DMS79 (cell line): ENCODE measurements at regions not wholly inside any gene's neighbourhood (a gene's known extent, or its start where the extent isn't known, plus 50 kb on each side); places are given as distances from the start of the nearest gene placed in this dataset.
"Not testable (repeated sequence)": the region's sequence is repeated elsewhere in the genome, so short reads cannot be mapped to it uniquely, and the experiment has no call there.

Experiments
- DNase-seq: peaks from one replicate; lab custom pipeline; 2025; lab: John Stamatoyannopoulos, UW

DNA sequence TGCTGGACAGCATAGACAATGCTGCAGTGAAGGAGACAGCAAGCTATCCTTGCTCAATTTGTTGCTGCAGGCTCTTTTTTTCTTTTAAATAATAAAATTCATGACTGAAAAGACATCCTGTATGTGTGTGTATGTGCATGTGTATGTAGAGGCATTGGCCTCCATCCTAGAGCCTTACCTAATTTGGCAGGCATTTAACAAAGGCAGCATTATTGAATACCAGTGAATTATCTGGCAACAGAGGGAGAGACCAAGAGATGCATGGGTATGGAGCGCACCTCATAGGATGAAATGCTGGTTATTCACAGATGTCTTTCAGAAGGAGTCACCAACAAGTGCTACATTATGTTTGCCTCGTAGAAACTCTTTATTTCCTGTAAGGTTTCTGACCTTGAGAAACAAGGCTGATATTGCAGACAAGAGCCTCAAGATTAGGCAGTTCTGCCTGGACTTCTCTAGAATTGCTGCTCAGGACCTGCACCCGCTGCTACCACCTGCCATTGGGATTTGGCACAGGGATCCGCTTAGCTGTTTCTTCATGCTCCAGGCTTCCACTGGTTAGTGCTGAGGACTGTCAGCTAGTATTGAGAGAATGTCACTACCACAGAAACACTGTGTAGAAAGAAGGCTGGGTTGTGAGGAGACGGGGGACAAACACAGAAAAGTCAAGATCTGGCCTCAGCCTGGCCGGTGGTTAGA is 247.7 kb upstream of the RFX3 start:
- DNase-seq, result no peak

DNA sequence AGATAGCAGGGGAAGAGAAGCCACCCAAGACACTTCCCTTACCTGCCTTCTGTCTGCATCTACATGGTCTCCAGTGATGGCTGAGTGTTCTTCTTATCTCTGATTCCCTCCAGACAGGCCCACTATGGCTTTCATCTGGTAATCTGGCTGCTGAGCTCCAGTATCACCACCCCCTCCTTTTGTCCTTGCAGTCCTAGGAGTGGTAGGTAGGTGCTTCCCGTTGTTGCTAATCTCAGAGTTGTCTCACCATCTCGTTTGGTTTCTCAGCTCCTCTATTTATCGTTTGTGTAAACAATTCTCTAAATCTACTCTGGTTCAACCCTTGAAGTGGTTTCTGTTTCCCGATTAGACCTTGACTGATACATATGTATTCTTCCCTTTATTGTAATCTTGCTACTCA is 243.8 kb upstream of the RFX3 start:
- no peak for DNase-seq

DNA sequence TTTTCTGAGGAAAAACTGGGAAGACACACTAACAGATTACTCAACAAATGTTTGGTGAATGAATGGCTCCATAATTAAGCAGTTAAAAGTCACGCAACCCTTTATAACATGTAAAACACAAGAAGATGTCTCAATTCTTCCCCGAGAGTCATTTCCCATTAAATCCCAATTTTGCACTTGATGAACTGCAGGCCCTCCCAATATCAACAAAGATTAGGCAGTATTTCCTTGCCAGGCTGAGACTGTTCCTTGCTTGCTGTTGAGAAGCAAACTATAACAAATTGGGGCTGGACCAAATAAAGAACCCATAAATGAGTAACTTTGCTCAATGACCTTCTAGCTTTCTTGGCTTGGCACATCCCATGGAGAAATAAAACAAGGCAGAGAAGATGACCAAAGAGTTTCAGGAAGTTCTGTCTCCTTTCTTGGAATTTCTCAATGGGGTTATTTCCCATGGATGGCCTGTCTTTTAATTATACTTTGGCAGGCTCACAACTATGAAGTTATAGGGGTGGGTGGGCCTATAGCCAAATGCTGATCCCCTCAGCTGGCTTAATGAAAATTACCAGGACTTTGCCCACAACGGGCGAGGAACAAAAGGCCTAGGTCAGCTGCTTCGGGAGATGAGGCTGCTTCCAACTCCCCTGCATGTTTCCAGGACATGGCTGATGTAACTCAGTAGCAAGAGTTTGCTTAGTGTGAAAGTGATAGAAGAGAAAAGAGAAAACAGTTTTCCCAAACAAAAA is 243.1 kb upstream of the RFX3 start:
- DNase-seq, result no peak

DNA sequence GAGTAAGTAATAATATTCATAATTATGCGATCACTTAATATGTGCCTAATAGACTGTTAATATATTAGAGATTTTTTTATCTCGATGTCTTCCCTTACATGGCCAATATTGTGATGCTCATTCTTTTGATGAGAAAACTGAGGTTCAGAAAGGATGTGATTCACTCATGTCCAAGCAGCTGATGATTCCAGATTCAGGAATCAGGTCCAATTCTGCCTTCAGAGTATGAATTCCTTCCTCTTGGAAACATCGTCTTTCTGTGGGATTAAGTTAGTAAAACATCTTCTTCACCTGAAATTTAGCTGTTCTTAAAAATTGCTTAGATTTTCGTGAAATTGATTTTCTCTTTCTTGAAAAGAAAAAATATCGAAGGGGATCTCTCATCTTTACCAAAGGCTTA is 242.5 kb upstream of the RFX3 start:
- no peak for DNase-seq

DNA sequence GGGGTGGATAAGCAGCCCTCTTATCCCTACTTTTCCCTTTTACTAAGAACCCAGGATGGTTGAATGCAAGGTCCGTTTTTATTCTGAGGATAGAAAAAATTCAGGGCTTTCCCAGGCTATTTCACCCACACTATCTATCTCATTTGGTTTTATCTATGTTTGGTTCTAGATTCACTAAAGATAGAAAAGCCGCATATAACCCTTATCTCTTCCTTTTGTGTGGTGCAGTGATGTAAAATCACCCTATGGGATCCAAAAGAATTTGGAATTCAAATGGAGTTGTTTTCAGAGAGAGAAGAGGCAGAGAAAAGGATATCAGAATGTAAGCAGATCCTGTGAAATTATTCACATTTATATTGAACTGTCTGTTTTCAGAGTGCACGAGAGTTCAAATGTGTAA is 236.3 kb upstream of the RFX3 start:
- no peak for DNase-seq

DNA sequence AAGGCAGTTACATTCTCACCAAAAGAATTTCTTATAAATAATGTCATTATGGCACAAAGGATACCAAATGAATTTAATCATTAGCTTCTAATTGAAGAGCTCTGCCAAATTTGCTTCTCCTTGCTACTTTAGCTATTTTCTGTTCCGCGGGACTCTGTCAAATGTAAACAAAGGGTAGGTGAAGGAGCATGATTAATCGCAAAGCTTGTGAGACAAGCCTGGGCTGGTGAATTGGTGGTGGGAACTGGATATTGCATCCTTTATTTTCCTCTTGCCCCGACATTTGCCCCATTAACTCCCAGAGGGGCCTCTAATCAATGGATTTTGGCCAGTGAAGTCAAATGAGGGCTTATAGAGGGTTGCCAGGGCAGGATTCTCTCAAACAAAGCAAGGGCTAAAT is 234.2 kb upstream of the RFX3 start:
- peak; percentile 1 for DNase-seq

DNA sequence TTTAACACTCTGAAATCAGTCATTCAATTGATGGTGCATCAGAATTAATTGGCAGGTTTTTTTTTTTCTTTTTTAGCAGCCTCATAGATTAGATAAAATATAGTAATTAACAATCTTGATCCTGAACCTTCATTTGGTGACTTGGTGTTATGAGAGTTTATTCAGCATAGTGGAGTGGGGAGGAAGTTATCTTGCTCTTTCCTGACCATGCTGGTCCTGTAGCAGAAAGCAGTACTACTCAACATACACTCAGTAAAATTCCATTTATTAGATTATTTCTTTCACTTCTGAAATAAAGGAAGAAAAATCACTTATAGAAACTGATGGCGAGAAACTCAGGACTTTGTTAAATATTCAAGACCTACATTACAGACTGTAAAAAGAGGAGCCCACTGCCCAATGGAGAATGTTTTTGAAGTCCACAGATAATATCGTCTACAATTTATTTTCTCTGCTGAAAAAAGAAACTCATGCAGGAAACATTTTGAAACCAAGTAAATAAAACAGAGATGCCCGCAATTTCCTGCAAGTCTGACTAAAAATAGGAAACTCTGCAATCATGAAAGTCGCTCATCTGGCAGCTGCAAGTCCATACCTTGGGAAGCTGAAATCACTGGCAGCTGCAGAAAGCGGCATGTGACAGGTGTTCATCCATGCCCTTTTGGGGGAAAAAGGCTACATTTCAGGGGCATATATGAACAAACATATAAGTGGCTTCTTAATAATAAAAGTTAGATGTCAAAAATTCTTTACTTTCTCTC is 233.2 kb upstream of the RFX3 start:
- DNase-seq, result no peak

DNA sequence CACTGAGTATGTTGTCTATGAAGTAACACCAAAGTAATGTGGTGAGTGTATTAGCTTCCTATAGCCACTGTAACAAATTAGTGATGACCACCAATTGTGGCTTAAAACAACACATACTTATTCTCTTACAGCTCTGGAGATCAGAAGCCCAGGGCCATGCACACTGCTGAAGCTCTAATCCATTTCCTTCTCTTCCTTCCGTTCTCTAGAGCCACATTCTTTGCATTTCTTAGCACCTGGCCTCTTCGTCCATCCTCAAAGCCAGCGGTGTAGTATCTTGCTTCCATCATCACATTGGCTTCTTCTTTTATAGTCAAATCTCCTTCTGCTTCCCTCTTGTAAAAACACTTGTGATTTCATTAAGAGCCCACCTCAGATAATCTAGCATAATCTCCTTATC is 230.3 kb upstream of the RFX3 start:
- no peak for DNase-seq

DNA sequence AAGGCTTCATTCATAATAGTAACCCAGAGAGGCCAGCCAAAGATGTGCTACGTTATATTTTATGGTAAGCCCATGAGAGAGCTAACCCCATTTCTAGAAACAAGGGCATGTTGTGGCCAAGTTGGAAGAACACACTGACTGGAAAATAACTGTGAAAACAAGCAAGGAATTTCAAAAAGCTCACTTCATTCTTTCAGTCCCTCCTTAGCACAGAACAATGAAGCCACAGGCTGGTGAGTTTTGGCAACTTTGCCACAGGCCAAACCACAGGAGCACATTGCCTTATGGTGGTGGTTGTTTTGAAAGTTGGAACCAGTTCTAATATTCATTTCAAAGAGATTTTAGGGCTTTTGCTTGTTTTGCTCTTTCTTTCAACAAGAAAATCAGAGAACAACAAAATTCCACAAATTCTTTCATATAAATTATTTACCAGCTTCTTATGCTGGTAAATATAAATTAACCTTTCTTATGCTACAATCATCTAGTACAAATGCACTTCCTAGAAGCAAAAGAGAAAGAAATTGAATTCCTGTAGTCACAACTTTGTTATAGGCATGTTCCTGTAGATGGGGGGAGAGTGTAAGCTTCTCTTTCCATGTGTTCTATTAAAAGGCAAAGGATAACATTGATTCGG is 225.4 kb upstream of the RFX3 start:
- no peak for DNase-seq

DNA sequence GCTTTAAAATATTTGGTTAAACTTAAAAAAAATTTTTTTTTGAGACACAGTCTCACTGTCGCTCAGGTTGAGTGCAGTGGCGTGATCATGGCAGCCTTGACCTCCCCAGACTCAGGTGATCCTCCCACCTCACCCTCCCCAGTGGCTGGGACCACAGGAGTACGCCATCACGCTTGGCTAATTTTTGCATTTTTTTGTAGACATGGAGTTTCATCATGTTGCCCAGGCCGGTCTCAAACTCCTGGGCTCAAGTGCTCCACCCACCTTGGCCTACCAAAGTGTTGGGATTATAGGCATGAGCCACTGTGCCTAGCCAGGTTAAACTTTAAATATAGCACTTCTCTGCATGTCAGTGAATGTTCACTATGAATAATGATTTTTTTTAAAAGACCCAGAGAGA is 224.5 kb upstream of the RFX3 start:
- DNase-seq, result no peak

DNA sequence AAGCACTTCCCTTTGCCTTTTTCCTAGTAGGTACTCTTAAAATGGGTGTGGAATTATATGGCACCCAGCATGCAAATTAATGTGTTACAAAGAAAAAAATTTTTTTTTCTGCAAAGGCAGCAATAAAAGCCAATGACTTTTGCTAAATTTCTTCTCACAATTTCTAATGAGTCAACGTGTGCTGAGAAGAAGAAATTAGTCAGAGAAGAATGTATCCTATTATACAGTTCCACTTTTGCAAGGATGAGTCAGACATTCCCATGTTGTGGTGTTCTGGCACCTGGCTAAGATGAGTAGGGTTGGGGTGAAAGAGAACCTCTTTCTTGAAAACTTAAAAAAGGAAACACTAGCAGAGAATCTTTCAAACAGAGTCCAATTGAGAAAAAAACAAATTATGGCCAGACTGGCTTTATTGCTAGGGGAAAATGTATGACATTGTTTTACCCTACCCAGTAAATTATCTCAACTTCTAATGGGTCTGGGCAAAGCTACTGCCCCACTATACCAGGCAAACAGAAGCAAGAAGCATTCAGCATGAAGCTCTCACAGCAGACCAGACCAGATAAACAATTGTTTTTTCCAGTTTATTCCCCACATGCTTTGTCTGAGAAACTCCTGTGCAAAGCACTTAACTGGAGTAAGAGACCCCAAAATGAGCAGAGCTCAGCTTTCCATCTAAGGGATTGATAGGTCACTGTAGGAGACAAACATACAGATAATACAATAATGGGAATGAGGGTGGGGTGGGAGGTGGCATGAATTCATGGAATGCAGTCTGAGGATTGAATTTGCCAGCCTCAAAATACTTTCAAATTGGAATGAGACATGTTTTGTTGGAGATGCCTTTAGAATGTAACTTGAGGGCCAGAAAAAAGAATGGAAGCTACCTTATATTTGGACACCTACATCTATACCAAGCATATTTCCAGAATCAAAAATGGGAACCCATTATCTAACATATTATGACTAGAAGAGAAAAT is 220.8 kb upstream of the RFX3 start:
- no peak for DNase-seq

DNA sequence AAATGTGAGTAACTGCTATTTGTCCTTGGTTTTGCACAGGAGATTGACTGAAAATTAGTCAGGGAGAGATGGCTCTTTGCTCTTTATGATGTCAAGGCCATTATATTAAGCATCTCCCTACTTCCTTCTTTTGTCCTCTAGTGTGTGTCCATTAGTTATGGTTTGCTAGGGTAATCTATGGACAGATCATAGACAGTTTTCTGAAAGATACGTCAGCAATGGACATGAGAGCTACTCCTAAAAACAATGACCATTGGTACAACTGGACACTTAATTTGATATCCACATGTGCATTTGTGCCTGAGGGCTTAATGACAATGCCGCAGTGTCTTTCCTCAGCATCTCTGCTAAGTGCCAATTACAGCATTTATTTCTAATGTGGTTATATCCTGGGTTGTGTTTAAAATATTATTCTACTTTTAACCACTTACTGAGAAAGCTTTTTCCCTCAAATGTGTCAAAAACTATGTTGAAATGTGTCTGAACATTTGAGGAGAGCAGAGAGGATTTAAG is 218.2 kb upstream of the RFX3 start:
- DNase-seq, result no peak

DNA sequence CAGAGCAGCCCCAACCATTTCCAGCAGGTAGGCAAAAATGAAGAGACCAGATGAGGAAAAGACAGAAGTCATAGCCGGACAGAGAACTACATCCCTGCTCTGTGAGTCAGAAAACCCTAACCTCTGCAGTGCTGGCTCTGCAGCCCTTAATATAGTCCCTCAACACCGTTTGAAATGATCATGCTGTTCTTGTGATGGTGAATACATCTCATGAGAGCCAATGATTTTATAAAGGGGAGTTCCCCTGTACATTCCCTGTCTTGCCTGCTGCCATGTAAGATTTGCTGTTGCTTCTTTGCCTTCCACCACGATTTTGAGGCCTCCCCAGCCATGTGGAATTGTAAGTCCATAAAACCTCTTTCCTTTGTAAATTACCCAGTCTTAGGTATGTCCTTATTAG is 216.8 kb upstream of the RFX3 start:
- DNase-seq, result no peak

DNA sequence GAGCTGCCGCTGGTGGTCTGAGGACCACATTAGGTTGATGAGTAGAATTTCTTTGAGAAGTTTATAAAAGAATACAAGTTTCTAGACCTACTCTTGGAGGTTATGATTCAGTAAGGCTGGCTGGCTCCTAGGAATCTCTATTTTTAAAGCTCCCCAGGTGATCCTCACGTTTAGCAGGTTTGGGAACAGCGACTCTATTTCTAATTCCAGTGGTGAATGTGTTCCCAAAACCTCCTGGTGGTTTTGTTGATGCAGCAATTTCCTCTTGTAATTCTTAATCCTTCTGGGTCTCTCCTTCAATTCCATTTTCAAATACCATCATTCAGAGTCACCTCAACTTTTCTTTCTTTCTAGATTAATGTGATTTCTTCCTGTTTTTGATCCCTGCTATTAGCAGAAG is 215.9 kb upstream of the RFX3 start:
- no peak for DNase-seq

DNA sequence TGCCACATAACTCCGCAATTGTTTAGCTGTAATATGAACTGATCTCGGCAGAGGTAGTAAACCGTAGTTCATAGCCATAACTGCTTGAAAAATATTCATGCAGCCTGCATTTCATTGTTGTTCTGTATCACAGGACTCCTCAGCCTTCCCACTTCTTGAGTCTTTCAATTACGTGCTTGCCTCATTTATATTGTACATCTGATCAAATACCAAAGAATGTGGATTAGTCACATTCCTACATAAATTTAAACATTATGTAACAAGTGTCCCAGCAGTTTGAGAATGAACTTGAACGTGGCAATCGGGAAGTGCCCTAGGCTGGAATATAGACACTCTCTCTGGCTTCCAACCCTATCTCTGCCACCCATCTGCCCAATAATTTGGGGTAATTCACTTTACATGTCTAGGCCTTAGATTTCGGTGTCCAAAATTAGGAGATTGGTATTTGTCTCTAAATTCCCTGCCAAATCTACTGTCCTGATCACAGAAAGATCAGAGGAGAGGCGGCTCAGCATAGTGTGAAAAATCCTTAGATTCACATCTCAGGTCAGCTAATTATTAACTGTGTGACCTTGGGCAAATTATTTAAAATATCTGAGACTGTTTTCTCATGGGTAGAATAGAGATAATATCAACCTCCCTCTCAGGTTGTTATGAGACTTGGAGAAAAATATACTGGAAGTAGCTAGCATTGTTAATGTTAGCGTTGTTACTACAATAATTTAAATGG is 215.1 kb upstream of the RFX3 start:
- no peak for DNase-seq

DNA sequence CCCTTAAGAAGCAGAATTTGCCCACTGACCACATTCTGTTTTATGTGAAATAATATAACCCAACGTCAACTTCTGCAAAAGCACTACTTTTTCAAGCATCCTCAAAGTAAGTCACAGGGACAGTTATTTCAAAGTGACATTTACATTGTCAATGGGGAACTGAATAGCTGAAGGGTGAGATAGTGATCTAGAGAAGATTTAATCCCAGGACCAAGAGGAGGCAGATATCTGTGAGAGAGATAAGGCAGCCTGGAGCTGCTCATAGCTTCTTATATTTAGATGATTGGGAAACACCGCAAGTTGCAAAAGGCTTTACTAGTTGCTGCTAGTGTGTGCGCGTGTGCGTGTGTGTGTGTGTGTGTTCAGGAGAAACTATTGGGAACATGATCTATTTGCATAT is 210.4 kb upstream of the RFX3 start:
- DNase-seq, result no peak

DNA sequence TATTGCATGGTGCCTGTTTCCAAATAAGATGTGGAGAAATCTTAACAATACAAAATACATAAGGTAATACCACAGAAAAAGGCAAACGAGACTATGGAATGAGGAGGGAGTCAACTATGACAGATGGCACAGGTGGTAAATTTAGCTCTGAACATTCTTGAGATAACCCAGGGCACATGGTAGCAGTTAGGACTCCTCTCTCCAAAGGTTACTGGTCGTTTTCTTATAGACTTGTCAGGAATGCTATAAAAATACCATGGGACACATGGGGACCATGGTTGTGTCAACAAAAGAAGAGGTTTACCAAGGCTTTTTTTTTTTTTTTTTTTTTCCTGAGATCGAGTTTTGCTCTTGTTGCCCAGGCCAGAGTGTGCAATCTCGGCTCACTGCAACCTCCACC is 209.4 kb upstream of the RFX3 start:
- no peak for DNase-seq

DNA sequence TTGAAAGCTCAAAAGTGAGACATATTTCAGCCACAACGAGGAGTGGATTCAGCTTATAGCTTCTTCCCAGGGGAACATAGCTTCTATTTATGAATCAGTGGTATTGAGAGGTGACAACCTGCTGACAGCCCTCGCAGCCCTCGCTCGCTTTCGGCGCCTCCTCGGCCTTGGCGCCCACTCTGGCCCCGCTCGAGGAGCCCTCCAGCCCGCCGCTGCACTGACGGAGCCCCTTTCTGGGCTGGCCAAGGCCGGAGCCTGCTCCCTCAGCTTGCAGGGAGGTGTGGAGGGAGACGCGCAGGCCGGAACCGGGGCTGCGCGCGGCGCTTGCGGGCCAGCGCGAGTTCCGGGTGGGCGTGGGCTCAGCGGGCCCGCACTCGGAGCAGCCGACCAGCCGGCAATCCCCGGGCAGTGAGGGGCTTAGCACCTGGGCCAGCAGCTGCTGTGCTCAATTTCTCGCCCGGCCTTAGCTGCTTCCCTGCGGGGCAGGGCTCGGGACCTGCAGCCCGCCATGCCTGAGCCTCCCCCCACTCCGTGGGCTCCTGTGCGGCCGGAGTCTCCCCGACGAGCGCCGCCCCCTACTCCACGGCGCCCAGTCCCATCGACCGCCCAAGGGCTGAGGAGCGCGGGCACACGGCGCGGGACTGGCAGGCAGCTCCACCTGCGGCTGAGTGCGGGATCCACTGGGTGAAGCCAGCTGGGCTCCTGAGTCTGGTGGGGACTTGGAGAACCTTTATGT is 207.9 kb upstream of the RFX3 start:
- DNase-seq, result not testable (repeated sequence)

DNA sequence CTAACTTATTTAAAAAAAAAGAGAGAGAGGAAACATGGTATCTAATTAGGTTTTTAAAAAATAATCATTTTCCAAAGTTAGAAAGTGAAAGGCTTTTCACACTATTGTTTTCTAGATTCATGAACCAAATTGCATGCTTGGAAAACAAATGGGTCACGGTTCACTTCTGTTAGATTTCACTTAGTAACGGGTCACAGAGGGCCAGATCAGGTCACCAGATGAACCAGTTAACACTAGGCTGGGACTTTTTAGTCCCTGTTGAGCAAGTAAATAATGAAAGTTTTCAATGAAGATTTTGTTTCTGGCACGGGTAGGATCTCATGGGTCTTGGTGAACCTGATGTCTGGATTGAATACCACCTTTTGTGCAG is 207.2 kb upstream of the RFX3 start:
- no peak for DNase-seq
